Vagina (tissue), 2 donors: ENCODE measurements at regions not wholly inside any gene's neighbourhood (a gene's known extent, or its start where the extent isn't known, plus 50 kb on each side); places are given as distances from the start of the nearest gene placed in this dataset.

Experiments
- POLR2AphosphoS5 ChIP-seq, 2 donors: sonication (generic); formaldehyde crosslinking; IDR thresholded peaks; one replicate each; pipeline ENCODE4 v1.9.0; 2017; ENCODE audit warnings: antibody characterized with exemption in 2 of 2, mild to moderate bottlenecking in 2 of 2, low read depth in 1 of 2; ENCODE audit not compliant: insufficient read depth in 1 of 2
- TF ChIP-seq, protein P1 (sequence below), 3 experiments: fragments of 450-650 bp in 2 of 3; fragments of 200-600 bp in 1 of 3; sonication (generic) in 1 of 3; IDR thresholded peaks; one replicate each; pipeline ENCODE4 v1.5.1; 2017 to 2019; ENCODE audit warnings: antibody characterized with exemption in 3 of 3, mild to moderate bottlenecking in 2 of 3, moderate library complexity in 2 of 3

- no peak for TF ChIP-seq POLR2AphosphoS5 (IDR thresholded peaks at IDR 0.05; ENCODE audit: insufficient read depth in 1 of 2, low read depth in 1 of 2)
- TF ChIP-seq, protein P1, sequence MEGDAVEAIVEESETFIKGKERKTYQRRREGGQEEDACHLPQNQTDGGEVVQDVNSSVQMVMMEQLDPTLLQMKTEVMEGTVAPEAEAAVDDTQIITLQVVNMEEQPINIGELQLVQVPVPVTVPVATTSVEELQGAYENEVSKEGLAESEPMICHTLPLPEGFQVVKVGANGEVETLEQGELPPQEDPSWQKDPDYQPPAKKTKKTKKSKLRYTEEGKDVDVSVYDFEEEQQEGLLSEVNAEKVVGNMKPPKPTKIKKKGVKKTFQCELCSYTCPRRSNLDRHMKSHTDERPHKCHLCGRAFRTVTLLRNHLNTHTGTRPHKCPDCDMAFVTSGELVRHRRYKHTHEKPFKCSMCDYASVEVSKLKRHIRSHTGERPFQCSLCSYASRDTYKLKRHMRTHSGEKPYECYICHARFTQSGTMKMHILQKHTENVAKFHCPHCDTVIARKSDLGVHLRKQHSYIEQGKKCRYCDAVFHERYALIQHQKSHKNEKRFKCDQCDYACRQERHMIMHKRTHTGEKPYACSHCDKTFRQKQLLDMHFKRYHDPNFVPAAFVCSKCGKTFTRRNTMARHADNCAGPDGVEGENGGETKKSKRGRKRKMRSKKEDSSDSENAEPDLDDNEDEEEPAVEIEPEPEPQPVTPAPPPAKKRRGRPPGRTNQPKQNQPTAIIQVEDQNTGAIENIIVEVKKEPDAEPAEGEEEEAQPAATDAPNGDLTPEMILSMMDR (IDR thresholded peaks at IDR 0.05) = no peak
Observed at GRCh38 chr4:12924253-12924652, 559.9 kb downstream of the RAB28 start.
